ENCODE measurements at regions not wholly inside any gene's neighbourhood (a gene's known extent, or its start where the extent isn't known, plus 50 kb on each side); places are given as distances from the start of the nearest gene placed in this dataset.

DNA sequence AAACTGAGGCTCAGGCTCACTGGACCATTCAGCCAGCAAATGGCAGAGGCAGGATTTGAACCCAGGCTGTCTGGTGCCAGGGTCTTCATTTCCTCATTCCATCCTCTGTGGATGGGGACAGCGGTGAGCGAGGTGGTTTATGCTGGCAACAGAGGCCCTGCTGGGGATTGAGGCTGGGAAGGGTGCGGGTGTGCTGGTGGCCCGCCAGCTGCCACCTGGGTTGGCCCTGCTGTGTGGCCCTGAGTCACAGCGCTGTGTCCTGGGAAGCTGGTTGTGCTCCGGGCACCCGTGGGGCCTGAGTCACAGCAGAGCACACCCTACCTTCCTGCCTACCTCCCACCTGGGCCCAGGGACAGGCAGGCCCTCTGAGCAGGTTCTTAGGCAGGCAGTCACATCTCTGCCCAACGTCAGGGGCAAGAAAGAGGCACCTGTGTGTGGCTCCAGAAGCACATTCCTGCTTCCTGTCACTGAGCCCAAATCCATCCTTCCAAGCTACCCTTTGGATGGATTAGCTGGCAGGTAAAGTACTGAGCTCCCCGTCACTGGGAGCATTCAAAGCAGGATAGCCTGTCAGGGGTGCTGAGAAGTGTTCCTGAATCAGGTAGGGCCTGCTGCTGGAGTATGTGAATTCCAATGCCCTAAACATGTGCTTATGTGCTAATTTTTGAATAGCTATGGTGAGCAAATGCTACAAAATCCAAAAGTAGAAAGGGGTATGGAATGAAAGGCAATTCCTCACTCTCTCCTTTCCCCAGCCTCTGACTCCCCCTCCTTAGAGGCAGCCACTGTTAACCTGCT lies 53.9 kb downstream of the CEBPB start:
- H3K27me3 Mint-ChIP-seq (ENCODE audit: low read depth in 2 of 2), result peaks cover 6 to 9% of the 10 kb centered on the region in 2 donors
- H3K9me3 ChIP-seq (ENCODE audit: control insufficient read depth, insufficient read depth, low read length), result no peaks in the 10 kb centered on the region
- DNase-seq, result no peak
- no peak overlapping the region for H3K4me3 Mint-ChIP-seq
- intact Hi-C loops (cut with micrococcal nuclease), result no loop called here
- H3K9me3 Mint-ChIP-seq, result no peaks in the 10 kb centered on the region
- H3K36me3 ChIP-seq (ENCODE audit: control insufficient read depth, insufficient read depth, low read length), result no peaks in the 10 kb centered on the region
- H3K36me3 Mint-ChIP-seq, result no peaks in the 10 kb centered on the region
- no peak overlapping the region for H3K4me3 ChIP-seq (ENCODE audit: low read length)
- peaks cover 0 to 1% of the 10 kb centered on the region in 2 donors for H3K4me1 Mint-ChIP-seq
- 89% methylated on average over 9 of the region's 9 CpGs for WGBS (ENCODE audit: insufficient coverage)
- no peaks in the 10 kb centered on the region for H3K4me1 ChIP-seq (ENCODE audit: control insufficient read depth, insufficient read depth, low read length)
- H3K27ac ChIP-seq (ENCODE audit: low read length), result no peak overlapping the region
- TF ChIP-seq, protein P1, sequence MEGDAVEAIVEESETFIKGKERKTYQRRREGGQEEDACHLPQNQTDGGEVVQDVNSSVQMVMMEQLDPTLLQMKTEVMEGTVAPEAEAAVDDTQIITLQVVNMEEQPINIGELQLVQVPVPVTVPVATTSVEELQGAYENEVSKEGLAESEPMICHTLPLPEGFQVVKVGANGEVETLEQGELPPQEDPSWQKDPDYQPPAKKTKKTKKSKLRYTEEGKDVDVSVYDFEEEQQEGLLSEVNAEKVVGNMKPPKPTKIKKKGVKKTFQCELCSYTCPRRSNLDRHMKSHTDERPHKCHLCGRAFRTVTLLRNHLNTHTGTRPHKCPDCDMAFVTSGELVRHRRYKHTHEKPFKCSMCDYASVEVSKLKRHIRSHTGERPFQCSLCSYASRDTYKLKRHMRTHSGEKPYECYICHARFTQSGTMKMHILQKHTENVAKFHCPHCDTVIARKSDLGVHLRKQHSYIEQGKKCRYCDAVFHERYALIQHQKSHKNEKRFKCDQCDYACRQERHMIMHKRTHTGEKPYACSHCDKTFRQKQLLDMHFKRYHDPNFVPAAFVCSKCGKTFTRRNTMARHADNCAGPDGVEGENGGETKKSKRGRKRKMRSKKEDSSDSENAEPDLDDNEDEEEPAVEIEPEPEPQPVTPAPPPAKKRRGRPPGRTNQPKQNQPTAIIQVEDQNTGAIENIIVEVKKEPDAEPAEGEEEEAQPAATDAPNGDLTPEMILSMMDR (IDR thresholded peaks at IDR 0.05), result no peak
- H3K27me3 ChIP-seq (ENCODE audit: control insufficient read depth, insufficient read depth, low read length), result no peaks in the 10 kb centered on the region
- H3K27ac Mint-ChIP-seq, result no peak overlapping the region
- no peak for ATAC-seq

DNA sequence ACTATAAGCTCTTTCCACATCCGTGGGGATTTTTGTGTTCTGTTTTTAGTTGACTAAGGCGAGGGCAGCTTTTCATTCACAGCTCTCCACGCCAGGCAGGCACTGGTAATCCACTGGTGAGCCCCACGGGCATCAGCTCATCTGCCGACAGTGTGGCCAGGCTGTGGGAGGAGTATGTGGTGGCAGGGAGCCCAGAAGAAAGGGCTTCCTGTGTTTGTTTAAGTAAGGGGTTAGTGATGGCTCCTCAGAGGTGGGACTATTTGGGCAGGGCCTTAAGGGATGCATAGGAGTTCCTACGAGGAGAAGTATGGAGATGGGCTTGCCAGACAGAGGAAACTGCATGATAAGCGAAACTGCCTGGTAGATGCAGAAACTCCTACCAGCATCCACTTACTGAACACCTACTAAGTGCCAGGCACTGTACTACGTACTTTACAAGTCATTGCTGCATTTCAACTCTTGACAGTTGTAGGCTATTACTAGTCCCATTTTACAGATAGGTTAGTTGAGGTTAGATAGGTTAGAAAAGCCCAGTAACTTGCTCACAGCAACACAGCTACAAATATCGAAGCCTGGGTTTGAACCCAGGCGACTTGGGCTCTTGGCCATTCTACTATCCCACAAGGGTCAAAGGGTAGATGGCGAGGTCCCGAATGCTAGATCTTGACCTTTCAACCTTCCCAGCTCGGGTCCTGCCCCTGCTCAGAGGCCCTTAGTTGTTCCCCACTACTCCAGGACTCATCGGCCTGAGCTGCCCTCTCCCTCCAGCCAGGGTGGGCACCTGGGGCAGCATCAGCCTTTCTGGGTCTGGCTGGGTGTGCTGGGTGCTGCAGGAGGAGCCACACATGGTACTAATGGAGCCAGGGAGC lies 55.1 kb downstream of the CEBPB start:
- no peak overlapping the region for H3K27ac ChIP-seq (ENCODE audit: low read length)

DNA sequence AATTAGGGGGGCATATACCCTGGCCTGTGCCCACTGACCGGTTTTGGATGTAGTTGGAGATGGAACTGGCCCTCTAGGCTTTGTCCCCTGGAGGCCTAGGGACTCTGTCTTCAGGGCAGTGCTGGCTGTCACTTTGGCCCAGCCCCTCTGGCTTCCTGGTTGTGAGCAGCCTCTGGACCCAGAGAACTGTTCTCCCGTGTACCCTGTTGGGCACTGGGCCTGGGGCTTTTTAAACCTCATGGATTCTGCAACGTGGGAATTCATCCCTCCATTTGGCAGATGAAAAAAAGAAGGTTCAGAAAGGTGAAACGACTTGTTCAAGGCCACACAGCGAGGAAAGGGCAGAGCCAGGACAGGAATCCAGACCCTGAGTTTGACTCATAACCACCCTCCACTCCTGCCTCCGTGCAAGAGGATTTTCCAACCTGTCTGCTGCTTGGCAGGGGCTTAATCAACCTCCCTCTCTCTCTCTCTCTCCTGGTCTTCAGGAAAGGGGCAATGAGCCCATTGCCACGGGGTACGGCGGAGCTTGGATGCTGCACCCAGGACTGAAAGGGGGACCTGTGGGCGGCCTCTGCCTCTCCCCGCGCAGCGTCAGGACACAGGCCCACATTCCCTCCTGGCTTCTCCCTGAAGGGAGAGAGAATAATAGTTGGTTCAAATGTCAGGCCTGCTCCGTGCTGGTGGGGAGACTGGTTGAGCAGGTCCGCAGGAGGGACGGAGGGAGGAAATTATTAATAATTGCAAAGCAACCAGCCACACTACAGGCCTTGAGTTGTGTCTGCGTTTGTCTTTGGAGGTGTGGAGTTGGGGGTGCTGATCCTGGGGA lies 56.0 kb downstream of the CEBPB start:
- H3K27ac Mint-ChIP-seq, result no peak overlapping the region
- peaks cover 0 to 3% of the 10 kb centered on the region in 2 donors for H3K27me3 Mint-ChIP-seq (ENCODE audit: low read depth in 2 of 2)
- no peaks in the 10 kb centered on the region for H3K9me3 Mint-ChIP-seq
- no peak for DNase-seq
- H3K4me1 Mint-ChIP-seq, result no peaks in the 10 kb centered on the region
- TF ChIP-seq, protein P1 (IDR thresholded peaks at IDR 0.05), result no peak
- WGBS (ENCODE audit: insufficient coverage), result 91% methylated on average over 17 of the region's 17 CpGs
- Histone ChIP-seq H3K27me3 (ENCODE audit: control insufficient read depth, insufficient read depth, low read length) (no peaks in the 10 kb centered on the region), H3K36me3 (ENCODE audit: control insufficient read depth, insufficient read depth, low read length) (no peaks in the 10 kb centered on the region), H3K4me1 (ENCODE audit: control insufficient read depth, insufficient read depth, low read length) (no peaks in the 10 kb centered on the region), H3K4me3 (ENCODE audit: low read length) (no peak overlapping the region), H3K9me3 (ENCODE audit: control insufficient read depth, insufficient read depth, low read length) (no peaks in the 10 kb centered on the region), H3K27ac (ENCODE audit: low read length) (no peak overlapping the region)
- intact Hi-C loops (cut with micrococcal nuclease), result no loop called here
- ATAC-seq, result no peak
- no peak overlapping the region for H3K4me3 Mint-ChIP-seq
- H3K36me3 Mint-ChIP-seq, result no peaks in the 10 kb centered on the region

More for the DNA sequence above, 55.1 kb downstream of the CEBPB start:
- 81% methylated on average over 14 of the region's 14 CpGs for WGBS (ENCODE audit: insufficient coverage)
- no peaks in the 10 kb centered on the region for H3K27me3 ChIP-seq (ENCODE audit: control insufficient read depth, insufficient read depth, low read length)
- no peaks in the 10 kb centered on the region for H3K36me3 Mint-ChIP-seq
- TF ChIP-seq, protein P1 (IDR thresholded peaks at IDR 0.05), result no peak
- H3K4me3 ChIP-seq (ENCODE audit: low read length), result no peak overlapping the region
- no peaks in the 10 kb centered on the region for H3K4me1 Mint-ChIP-seq
- no peak for ATAC-seq
- H3K27me3 Mint-ChIP-seq (ENCODE audit: low read depth in 2 of 2), result peaks cover 0 to 3% of the 10 kb centered on the region in 2 donors
- H3K27ac Mint-ChIP-seq, result no peak overlapping the region
- H3K9me3 Mint-ChIP-seq, result no peaks in the 10 kb centered on the region
- H3K9me3 ChIP-seq (ENCODE audit: control insufficient read depth, insufficient read depth, low read length), result no peaks in the 10 kb centered on the region
- H3K4me1 ChIP-seq (ENCODE audit: control insufficient read depth, insufficient read depth, low read length), result no peaks in the 10 kb centered on the region
- H3K36me3 ChIP-seq (ENCODE audit: control insufficient read depth, insufficient read depth, low read length), result no peaks in the 10 kb centered on the region
- no peak for DNase-seq
- intact Hi-C loops (cut with micrococcal nuclease), result no loop called here
- H3K4me3 Mint-ChIP-seq, result no peak overlapping the region
